ENCODE measurements at regions not wholly inside any gene's neighbourhood (a gene's known extent, or its start where the extent isn't known, plus 50 kb on each side); places are given as distances from the start of the nearest gene placed in this dataset.

DNA sequence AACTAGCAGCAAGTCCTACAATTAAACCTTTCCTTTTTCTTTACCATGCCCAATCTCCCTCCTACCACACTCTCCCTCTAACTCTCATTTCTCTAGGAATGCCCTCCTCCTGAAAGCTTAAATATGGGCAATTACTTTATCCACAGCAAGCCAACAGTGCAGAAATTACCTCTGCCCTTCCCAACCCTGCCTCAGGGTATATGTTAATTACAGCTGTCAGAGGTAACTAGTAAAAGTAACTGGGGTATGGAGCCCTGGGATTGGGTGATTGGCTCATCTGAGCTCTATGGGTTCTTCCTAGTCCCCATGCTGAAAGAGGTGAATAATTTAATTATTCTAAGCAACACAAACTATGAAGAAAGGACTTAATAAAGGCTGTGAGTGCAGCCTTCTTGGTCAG lies 478.9 kb upstream of the NMUR2 start:
- DNase-seq (no peak), ATAC-seq (no peak)
- Histone ChIP-seq H3K79me2 (ENCODE audit: low read length) (no peaks in the 10 kb centered on the region), H3K9me3 (ENCODE audit: low read length) (no peaks in the 10 kb centered on the region), H3K4me2 (ENCODE audit: low read length) (no peak overlapping the region), H3K4me3 (ENCODE audit: low read length) (no peak overlapping the region), H3F3A (ENCODE audit: low read length, unreplicated experiment) (no peaks in the 10 kb centered on the region), H3K27me3 (ENCODE audit: low read length) (no peaks in the 10 kb centered on the region), H2AFZ (ENCODE audit: low read length) (no peak overlapping the region), H3K9ac (ENCODE audit: low read length) (no peak overlapping the region), H4K20me1 (ENCODE audit: low read length) (no peaks in the 10 kb centered on the region), H3K27ac (ENCODE audit: low read length) (no peak overlapping the region), H3K4me1 (ENCODE audit: insufficient read depth, low read length) (no peaks in the 10 kb centered on the region), H3K36me3 (ENCODE audit: low read depth, low read length) (no peaks in the 10 kb centered on the region), H3K9me2 (replicated peaks; ENCODE audit: low read length) (no peaks in the 10 kb centered on the region)
- ChIA-PET CTCF (no interaction called here), POLR2A (ENCODE audit: unreplicated experiment) (no interaction called here)
- intact Hi-C loops (cut with micrococcal nuclease): no loop called here
- no TSS peak for BruUV-seq (replicated peaks)
- TF ChIP-seq EZH2 (IDR thresholded peaks at IDR 0.05; ENCODE audit: low read length, unreplicated experiment) (no peak), EZH2phosphoT487 (IDR thresholded peaks at IDR 0.05; ENCODE audit: borderline replicate concordance, low read length) (no peak)
- TF ChIP-seq, protein P1, sequence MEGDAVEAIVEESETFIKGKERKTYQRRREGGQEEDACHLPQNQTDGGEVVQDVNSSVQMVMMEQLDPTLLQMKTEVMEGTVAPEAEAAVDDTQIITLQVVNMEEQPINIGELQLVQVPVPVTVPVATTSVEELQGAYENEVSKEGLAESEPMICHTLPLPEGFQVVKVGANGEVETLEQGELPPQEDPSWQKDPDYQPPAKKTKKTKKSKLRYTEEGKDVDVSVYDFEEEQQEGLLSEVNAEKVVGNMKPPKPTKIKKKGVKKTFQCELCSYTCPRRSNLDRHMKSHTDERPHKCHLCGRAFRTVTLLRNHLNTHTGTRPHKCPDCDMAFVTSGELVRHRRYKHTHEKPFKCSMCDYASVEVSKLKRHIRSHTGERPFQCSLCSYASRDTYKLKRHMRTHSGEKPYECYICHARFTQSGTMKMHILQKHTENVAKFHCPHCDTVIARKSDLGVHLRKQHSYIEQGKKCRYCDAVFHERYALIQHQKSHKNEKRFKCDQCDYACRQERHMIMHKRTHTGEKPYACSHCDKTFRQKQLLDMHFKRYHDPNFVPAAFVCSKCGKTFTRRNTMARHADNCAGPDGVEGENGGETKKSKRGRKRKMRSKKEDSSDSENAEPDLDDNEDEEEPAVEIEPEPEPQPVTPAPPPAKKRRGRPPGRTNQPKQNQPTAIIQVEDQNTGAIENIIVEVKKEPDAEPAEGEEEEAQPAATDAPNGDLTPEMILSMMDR (conservative IDR thresholded peaks at IDR 0.05; ENCODE audit: low read depth, low read length): no peak

GRCh38 chr5:152900332-152900731 lies 495.3 kb upstream of the NMUR2 start:
- Histone ChIP-seq H3K4me3 (ENCODE audit: low read length) (no peak overlapping the region), H3K27ac (ENCODE audit: low read length) (no peak overlapping the region), H3K79me2 (ENCODE audit: low read length) (no peaks in the 10 kb centered on the region), H3K27me3 (ENCODE audit: low read length) (no peaks in the 10 kb centered on the region), H3K4me2 (ENCODE audit: low read length) (no peak overlapping the region), H3K9ac (ENCODE audit: low read length) (no peak overlapping the region), H3K9me2 (replicated peaks; ENCODE audit: low read length) (no peaks in the 10 kb centered on the region), H3K36me3 (ENCODE audit: low read depth, low read length) (no peaks in the 10 kb centered on the region), H3K9me3 (ENCODE audit: low read length) (0 out of 2 replicates have a peak, but pooled peaks cover 4% of the 10 kb centered on the region), H2AFZ (ENCODE audit: low read length) (no peak overlapping the region), H3F3A (ENCODE audit: low read length, unreplicated experiment) (no peaks in the 10 kb centered on the region), H3K4me1 (ENCODE audit: insufficient read depth, low read length) (no peaks in the 10 kb centered on the region), H4K20me1 (ENCODE audit: low read length) (no peaks in the 10 kb centered on the region)
- CTCF ChIA-PET: no interaction called here
- BruUV-seq (replicated peaks): no TSS peak
- POLR2A ChIA-PET (ENCODE audit: unreplicated experiment): no interaction called here
- TF ChIP-seq EZH2 (IDR thresholded peaks at IDR 0.05; ENCODE audit: low read length, unreplicated experiment) (no peak), EZH2phosphoT487 (IDR thresholded peaks at IDR 0.05; ENCODE audit: borderline replicate concordance, low read length) (no peak)
- TF ChIP-seq, protein P1 (conservative IDR thresholded peaks at IDR 0.05; ENCODE audit: low read depth, low read length): no peak
- DNase-seq (no peak), ATAC-seq (no peak)
- intact Hi-C loops (cut with micrococcal nuclease): no loop called here

GRCh38 chr5:152901754-152902153 lies 496.7 kb upstream of the NMUR2 start:
- CTCF ChIA-PET: no interaction called here
- H2AFZ ChIP-seq (ENCODE audit: low read length): no peak overlapping the region
- 0 out of 2 replicates have a peak, but pooled peaks cover 4% of the 10 kb centered on the region for H3K9me3 ChIP-seq (ENCODE audit: low read length)
- DNase-seq (no peak), ATAC-seq (no peak)
- H3K27ac ChIP-seq (ENCODE audit: low read length): no peak overlapping the region
- POLR2A ChIA-PET (ENCODE audit: unreplicated experiment): no interaction called here
- H3K4me2 ChIP-seq (ENCODE audit: low read length): no peak overlapping the region
- no peaks in the 10 kb centered on the region for H3K4me1 ChIP-seq (ENCODE audit: insufficient read depth, low read length)
- no peak overlapping the region for H3K4me3 ChIP-seq (ENCODE audit: low read length)
- no peaks in the 10 kb centered on the region for H4K20me1 ChIP-seq (ENCODE audit: low read length)
- no peaks in the 10 kb centered on the region for H3K36me3 ChIP-seq (ENCODE audit: low read depth, low read length)
- no peaks in the 10 kb centered on the region for H3K27me3 ChIP-seq (ENCODE audit: low read length)
- BruUV-seq (replicated peaks): no TSS peak
- H3K79me2 ChIP-seq (ENCODE audit: low read length): no peaks in the 10 kb centered on the region
- no peak for TF ChIP-seq EZH2phosphoT487 (IDR thresholded peaks at IDR 0.05; ENCODE audit: borderline replicate concordance, low read length)
- TF ChIP-seq, protein P1 (conservative IDR thresholded peaks at IDR 0.05; ENCODE audit: low read depth, low read length): no peak
- TF ChIP-seq EZH2 (IDR thresholded peaks at IDR 0.05; ENCODE audit: low read length, unreplicated experiment): no peak
- no peaks in the 10 kb centered on the region for H3K9me2 ChIP-seq (replicated peaks; ENCODE audit: low read length)
- H3K9ac ChIP-seq (ENCODE audit: low read length): no peak overlapping the region
- intact Hi-C loops (cut with micrococcal nuclease): no loop called here
- no peaks in the 10 kb centered on the region for H3F3A ChIP-seq (ENCODE audit: low read length, unreplicated experiment)
